ENCODE measurements at regions not wholly inside any gene's neighbourhood (a gene's known extent, or its start where the extent isn't known, plus 50 kb on each side); places are given as distances from the start of the nearest gene placed in this dataset.

GRCh38 chr12:48419116-48419935 is 53.0 kb upstream of the ANP32D start (continued):
- no peak for TF ChIP-seq EHF (CRISPR knock-in tag; IDR thresholded peaks at IDR 0.05)

DNA sequence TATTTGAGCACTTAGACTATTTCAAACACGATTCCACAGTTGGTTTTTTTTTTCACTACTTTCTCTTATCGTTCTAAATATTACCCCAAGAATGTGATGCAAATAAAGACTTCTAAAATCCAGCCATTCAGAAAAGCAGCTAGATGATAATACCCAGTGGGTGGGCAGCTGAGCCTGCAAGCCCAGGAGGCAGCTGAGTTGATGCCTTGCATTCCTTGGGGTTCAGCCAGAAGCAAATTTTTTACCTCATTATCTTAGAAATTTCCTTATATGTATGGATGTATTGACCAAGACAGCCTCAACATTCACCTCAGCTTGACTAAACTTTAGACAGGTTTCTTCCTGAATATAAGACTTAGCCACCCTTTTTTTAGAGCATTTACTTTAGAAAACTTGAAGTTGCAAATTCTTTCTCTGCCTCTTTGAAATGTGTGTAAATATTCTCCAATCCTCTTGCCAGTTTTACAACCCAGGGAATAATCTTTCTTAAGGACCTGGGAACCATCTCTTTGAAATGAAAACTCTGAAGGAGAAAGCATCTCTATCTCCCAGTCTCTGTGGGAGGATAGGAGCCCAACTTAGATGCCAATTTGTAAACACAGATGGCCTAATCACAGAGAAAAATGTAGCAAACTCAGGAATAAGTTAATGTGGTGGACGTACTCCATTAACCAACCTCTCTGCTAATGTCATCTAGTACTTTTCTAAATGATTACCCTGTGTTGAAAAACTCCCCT is 52.2 kb upstream of the ANP32D start:
- Histone ChIP-seq H3K9me3 (no peaks in the 10 kb centered on the region; the same call in 2 of the 3 replicates), H3K4me1 (no peaks in the 10 kb centered on the region), H3K4me3 (no peak overlapping the region), H3K27ac (no peak overlapping the region), H3K4me2 (no peak overlapping the region)
- DNase-seq (ENCODE audit: low read depth in 1 of 2, low spot score in 1 of 2) = no peak
- POLR2A ChIA-PET = no interaction called here
- FAIRE-seq = no peak
- ATAC-seq = no peak
- WGBS (ENCODE audit: missing lambda C conversion rate) = 2% methylated on average over 3 of the region's 3 CpGs
- CTCF ChIA-PET = interaction anchor here (0.6 kb wide), 1 partner anchor 85 kb away, joined by 3 read pairs; no protein-coding TSS in a partner anchor
- TF ChIP-seq, protein P1, sequence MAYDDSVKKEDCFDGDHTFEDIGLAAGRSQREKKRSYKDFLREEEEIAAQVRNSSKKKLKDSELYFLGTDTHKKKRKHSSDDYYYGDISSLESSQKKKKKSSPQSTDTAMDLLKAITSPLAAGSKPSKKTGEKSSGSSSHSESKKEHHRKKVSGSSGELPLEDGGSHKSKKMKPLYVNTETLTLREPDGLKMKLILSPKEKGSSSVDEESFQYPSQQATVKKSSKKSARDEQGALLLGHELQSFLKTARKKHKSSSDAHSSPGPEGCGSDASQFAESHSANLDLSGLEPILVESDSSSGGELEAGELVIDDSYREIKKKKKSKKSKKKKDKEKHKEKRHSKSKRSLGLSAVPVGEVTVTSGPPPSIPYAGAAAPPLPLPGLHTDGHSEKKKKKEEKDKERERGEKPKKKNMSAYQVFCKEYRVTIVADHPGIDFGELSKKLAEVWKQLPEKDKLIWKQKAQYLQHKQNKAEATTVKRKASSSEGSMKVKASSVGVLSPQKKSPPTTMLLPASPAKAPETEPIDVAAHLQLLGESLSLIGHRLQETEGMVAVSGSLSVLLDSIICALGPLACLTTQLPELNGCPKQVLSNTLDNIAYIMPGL (CRISPR knock-in tag; IDR thresholded peaks at IDR 0.05; ENCODE audit: borderline replicate concordance) = no peak
- TF ChIP-seq MYC (IDR thresholded peaks at IDR 0.05; ENCODE audit: borderline replicate concordance, low read length) = no peak
- no peak for TF ChIP-seq TFCP2L1 (CRISPR knock-in tag; IDR thresholded peaks at IDR 0.05)
- no peak for TF ChIP-seq GATA3 (IDR thresholded peaks at IDR 0.05; ENCODE audit: borderline replicate concordance)
- TF ChIP-seq SREBF2 (IDR thresholded peaks at IDR 0.05) = no peak
- TF ChIP-seq CEBPB (IDR thresholded peaks at IDR 0.05) = no peak
- TF ChIP-seq HOXB13 (CRISPR knock-in tag; IDR thresholded peaks at IDR 0.05; ENCODE audit: low read depth) = no peak
- TF ChIP-seq ZSCAN20 (CRISPR knock-in tag; IDR thresholded peaks at IDR 0.05) = no peak
- TF ChIP-seq RNF2 (IDR thresholded peaks at IDR 0.05; ENCODE audit: borderline replicate concordance, low read depth) = no peak

DNA sequence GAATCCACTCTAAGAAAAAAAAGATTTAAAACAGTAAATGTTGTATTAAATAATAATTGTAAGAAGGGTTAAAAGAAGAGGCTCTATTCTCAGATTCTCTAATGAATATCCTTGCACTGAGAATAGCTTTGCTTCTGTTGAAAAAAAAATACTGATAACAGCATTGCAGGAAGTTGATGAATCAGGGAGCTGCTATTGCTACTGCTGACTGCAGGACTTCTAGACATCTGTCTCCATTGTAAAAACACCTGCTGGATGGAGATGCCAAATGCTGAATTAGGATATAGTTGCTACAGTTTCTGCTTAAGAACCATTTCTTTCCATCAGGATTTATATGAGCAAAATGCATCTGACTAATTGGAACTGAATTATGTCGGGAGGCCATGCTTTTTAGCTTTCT is 50.3 kb upstream of the ANP32D start:
- POLR2A ChIA-PET = no interaction called here
- FAIRE-seq (no peak), ATAC-seq (no peak), DNase-seq (ENCODE audit: low read depth in 1 of 2, low spot score in 1 of 2) (no peak)
- Histone ChIP-seq H3K4me3 (no peak overlapping the region), H3K9me3 (no peaks in the 10 kb centered on the region), H3K27ac (no peak overlapping the region), H3K4me1 (no peaks in the 10 kb centered on the region), H3K4me2 (no peak overlapping the region)
- CTCF ChIA-PET = no interaction called here
- no peak for TF ChIP-seq FOXS1 (CRISPR knock-in tag; IDR thresholded peaks at IDR 0.05)
- TF ChIP-seq GATA3 (IDR thresholded peaks at IDR 0.05; ENCODE audit: borderline replicate concordance) = no peak
- no peak for TF ChIP-seq CBX8 (IDR thresholded peaks at IDR 0.05)
- TF ChIP-seq, protein P2, sequence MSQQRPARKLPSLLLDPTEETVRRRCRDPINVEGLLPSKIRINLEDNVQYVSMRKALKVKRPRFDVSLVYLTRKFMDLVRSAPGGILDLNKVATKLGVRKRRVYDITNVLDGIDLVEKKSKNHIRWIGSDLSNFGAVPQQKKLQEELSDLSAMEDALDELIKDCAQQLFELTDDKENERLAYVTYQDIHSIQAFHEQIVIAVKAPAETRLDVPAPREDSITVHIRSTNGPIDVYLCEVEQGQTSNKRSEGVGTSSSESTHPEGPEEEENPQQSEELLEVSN (IDR thresholded peaks at IDR 0.05; ENCODE audit: borderline replicate concordance, low read depth) = no peak
- no peak for TF ChIP-seq BHLHE40 (IDR thresholded peaks at IDR 0.05; ENCODE audit: low read depth, low read length)
- no peak for TF ChIP-seq KDM5A (IDR thresholded peaks at IDR 0.05)
- TF ChIP-seq, protein P3, sequence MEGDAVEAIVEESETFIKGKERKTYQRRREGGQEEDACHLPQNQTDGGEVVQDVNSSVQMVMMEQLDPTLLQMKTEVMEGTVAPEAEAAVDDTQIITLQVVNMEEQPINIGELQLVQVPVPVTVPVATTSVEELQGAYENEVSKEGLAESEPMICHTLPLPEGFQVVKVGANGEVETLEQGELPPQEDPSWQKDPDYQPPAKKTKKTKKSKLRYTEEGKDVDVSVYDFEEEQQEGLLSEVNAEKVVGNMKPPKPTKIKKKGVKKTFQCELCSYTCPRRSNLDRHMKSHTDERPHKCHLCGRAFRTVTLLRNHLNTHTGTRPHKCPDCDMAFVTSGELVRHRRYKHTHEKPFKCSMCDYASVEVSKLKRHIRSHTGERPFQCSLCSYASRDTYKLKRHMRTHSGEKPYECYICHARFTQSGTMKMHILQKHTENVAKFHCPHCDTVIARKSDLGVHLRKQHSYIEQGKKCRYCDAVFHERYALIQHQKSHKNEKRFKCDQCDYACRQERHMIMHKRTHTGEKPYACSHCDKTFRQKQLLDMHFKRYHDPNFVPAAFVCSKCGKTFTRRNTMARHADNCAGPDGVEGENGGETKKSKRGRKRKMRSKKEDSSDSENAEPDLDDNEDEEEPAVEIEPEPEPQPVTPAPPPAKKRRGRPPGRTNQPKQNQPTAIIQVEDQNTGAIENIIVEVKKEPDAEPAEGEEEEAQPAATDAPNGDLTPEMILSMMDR (IDR thresholded peaks at IDR 0.05) = no peak
- no peak for TF ChIP-seq EP300 (IDR thresholded peaks at IDR 0.05)
- TF ChIP-seq ZC3H11A (IDR thresholded peaks at IDR 0.05) = no peak
- TF ChIP-seq MAFK (IDR thresholded peaks at IDR 0.05; ENCODE audit: partially characterized antibody) = no peak
- TF ChIP-seq MAZ (IDR thresholded peaks at IDR 0.05; ENCODE audit: borderline replicate concordance, low read depth, low read length) = no peak
- no peak for TF ChIP-seq ESRRA (IDR thresholded peaks at IDR 0.05; ENCODE audit: borderline replicate concordance, low read length)
- TF ChIP-seq PBX3 (IDR thresholded peaks at IDR 0.05) = no peak
- no peak for TF ChIP-seq SREBF2 (IDR thresholded peaks at IDR 0.05)
- no peak for TF ChIP-seq NR3C1 (IDR thresholded peaks at IDR 0.05)
- 12% methylated on average over 1 of the region's 1 CpG for WGBS (ENCODE audit: missing lambda C conversion rate)

Data from A549 (cell line).